HG03354 (cell line): ENCODE measurements at regions not wholly inside any gene's neighbourhood (a gene's known extent, or its start where the extent isn't known, plus 50 kb on each side); places are given as distances from the start of the nearest gene placed in this dataset.
A peak's percentile ranks its signal among the peaks of the same experiment; 100 is the strongest.
"Not testable (repeated sequence)": the region's sequence is repeated elsewhere in the genome, so short reads cannot be mapped to it uniquely, and the experiment has no call there.

Source experiments
- ATAC-seq: cut with Tn5 transposase; IDR thresholded peaks from one replicate; pipeline ENCODE4 v1.9.1; 2021; ENCODE audit warnings: mild to moderate bottlenecking; ENCODE audit not compliant: unreplicated experiment, poor library complexity, severe bottlenecking

DNA sequence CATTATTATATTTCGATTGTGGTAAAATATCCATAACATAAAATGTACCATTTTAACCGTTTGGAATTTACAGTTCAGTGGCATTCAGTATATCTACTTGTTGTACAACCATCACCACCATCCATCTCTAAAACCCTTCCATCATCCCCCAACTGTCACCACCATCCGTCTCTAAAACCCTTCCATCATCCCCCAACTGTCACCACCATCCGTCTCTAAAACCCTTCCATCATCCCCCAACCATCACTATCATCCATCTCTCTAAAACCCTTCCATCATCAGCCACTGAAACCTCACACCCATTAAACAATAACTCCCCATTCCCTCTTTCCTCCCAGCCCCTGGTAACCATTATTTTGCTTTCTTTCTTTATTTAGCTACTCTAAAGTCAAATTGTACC is 144.2 kb upstream of the EEA1 start:
- no peak for ATAC-seq

GRCh38 chr12:93078059-93078458 is 149.0 kb upstream of the EEA1 start:
- ATAC-seq: no peak

- no peak for ATAC-seq
Measured at GRCh38 chr12:93078577-93078976, 149.5 kb upstream of the EEA1 start.

- ATAC-seq: no peak
Measured at GRCh38 chr12:93079271-93079670, 150.2 kb upstream of the EEA1 start.

- no peak for ATAC-seq
Measured at GRCh38 chr12:93079976-93080375, 150.9 kb upstream of the EEA1 start.

DNA sequence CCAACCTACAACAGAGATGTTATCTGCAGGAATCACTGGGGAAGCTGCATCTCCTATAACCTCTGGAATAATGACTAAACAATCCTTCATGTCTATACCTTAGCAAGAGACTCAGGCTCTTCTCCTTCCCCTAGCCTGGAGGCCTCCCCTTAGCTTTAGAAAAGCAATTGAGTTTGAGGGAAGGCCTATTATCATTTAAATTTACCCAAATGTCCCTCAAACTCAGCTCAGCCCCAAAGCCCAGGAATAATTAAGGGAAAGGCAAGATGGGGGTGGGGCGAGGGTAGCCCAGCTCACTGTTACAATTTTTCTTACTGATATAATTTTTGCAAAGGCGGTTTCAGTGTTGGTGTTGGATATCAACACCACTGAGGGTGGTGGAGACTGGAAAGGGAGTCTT is 151.4 kb upstream of the EEA1 start:
- no peak for ATAC-seq

DNA sequence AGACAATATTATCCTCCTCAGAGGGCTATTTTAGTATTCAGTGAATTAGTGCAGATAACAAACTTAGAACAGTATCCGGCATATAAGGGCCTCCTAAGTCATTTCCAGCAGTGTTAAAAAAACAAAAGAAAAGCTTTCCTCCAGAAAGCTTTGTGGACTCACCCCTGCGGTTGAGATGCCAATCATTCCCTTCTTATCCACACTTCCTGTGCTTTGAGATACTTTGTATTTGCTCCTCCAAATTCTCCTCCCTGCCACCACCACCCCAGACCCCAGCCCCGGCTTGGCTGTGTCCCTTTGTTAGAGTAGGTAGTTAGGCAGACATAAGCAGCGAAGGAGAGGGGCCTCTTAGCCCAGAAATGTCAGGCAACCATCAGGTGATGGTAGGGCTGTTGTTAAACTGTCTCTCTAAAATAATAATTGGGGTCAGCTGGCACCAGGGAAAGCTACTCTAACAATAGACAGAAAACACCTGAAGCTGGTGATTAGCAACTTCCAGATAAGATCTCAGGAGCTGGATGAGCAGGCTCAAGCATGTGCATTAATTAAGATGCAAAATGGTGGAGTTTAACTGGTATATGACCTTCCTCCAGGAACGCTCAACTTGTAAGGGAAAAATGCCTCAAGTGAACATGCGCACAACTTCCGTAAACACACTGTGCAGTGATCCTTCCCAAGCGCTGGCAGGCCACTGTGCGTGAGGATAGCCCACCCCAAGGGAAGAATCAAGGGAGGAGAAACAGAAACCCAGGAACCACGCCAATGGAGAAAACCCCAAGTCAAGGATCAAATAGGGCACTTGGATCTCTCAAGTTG is 152.1 kb upstream of the EEA1 start:
- ATAC-seq: no peak

DNA sequence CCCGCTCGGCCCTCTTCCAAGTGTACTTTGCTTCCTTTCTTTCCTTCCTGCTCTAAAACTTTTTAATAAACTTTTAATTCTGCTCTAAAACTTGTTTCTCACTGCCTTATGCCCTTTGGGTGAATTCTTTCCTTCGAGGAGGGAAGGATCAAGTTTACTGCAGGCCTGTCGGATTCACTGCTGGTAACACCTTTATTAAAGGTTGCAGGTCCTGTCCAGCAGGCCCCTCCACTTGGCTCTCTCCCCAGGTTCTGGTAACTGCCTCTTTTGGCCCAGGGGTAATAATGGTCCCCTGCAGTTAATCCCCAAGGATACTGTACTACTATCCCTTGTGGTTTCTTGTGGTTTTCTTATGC is 152.7 kb upstream of the EEA1 start:
- ATAC-seq: no peak

GRCh38 chr12:93085383-93086287 is 156.5 kb upstream of the EEA1 start:
- ATAC-seq: no peak

GRCh38 chr12:93086288-93086727 is 157.2 kb upstream of the EEA1 start:
- ATAC-seq: no peak

DNA sequence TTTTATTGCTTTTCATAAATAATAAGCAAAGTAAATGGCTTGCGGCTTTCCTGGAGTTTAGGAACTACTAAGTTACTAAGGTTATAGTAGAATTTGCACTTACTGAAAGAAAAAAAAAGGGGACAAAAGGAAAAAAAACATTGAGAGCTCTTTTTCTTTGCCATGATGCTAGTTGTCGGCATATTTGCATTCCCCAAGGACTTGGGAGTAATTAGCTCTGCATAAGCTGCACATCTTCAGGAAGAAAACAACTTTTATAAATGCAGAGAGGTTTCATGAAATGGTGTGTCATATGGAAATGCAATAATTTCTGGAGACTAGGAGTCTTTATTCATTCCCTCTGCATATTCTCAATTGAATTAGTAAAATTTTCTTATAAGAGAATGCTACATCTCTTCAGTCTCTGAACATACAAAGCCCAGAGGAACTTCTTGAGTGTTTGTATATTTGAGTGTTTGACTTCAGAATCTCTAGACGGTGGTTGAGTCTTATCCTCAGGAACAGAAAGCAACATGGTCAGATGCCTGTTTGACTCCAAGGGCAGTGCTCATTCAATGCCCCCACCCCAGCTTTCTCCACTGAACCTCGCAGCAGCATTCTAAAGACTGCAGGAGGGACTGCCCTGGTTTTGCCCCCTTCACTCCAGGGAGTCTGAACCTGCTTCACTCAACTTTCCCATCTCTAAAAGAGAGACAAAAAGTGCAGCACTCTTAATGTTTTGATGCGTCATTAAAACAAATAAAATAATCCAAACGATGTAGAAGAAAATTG is 158.9 kb upstream of the EEA1 start:
- ATAC-seq: no peak

GRCh38 chr12:93089805-93090569 is 160.9 kb upstream of the EEA1 start:
- ATAC-seq: no peak

- no peak for ATAC-seq
Measured at GRCh38 chr12:93090731-93091172, 161.7 kb upstream of the EEA1 start.

- ATAC-seq: no peak
Measured at GRCh38 chr12:93091886-93092648, 163.0 kb upstream of the EEA1 start.

DNA sequence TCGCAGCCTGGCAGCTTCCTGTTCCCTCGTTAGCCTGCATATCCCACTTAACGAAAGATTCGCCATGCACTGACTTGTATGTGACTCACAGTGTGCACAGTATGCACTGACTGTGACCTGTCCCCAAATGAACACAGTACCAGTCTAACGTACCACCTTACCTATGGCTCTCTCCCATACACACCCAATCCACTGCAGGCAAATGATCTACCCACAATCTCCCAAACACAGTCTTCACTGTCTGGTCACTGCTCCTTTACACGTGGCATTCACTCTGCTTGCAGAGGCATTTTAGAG is 163.5 kb upstream of the EEA1 start:
- ATAC-seq: no peak

DNA sequence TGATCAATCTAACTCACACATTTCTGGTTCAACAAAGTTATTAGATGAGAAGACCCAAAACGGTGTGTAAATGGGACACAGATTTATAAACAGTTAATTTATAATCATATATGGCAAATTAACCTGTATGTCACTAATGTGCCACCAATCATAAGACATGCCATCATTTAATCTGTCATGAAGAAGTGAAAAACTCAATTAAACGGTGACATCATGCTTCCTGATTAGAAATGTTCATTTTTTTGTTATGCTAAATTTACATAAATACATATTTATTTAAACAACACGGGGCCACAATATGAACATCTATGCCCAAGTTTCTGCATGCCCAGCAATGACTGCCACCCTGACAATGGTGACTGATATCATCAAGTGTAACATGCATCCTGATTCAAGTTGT is 164.1 kb upstream of the EEA1 start:
- ATAC-seq: no peak

DNA sequence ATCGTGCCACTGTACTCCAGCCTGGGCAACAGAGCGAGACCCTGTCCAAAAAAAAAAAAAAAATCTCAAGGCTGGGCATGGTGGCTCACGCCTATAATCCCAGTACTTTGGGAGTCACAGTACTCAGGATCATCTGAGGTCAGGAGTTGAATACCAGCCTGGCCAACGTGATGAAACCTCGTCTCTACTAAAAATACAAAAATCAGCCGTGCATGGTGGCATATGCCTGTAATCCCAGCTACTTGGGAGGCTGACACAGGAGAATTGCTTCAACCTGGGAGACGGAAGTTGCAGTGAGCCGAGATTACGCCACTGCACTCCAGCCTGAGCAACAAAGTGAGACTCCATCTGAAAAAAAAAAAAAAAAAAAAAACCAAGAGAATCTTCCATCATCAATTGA is 165.1 kb upstream of the EEA1 start:
- not testable (repeated sequence) for ATAC-seq

DNA sequence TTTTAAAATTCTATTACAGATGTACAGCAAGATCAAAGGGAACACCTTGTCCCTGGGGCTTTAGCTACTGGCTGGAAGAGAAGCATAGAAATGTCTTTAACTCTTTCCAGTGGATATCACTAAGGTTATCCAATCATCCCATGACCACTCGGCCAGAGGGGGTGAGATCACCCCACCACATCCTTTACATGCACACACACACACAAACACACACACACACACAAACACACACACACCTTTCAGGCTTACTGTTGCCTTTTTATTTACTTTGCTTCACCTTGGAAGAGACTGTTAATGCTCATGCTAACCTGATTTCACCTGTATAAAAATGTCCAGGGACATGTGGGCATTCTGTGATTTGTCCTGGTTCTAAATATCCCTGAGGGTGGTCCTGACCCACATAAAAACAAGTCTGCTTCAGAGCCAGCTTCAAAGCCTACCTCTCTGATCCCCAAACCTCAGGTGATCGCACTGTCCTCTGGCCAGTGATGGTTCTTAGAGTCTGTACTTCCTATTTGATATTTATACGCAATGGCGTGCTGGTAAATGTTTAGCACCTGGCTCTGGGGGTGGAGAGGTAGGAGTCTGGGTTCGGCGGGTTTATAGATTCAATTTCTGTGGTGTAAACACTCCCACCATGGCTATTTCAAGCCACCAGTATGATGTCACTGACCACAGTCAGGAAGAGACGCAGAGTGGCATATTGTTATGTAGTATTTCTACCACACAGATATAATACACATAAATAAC is 166.1 kb upstream of the EEA1 start:
- peak; percentile 94 for ATAC-seq
